Psoas muscle (tissue), 7 donors: ENCODE measurements at regions not wholly inside any gene's neighbourhood (a gene's known extent, or its start where the extent isn't known, plus 50 kb on each side); places are given as distances from the start of the nearest gene placed in this dataset.

Source experiments
- ATAC-seq, 4 donors: fragments of 200-7000 bp; cut with Tn5 transposase; one replicate each; pipeline ENCODE4 v1.9.1; 2020; ENCODE audit warnings: moderate library complexity in 3 of 4, mild to moderate bottlenecking in 2 of 4
- DNase-seq, 2 donors: peaks; one replicate each; pipeline ENCODE4 v3.0.0-alpha.2; 2020
- H3K27ac ChIP-seq: fragments of 200-600 bp; one replicate; pipeline ENCODE4 v1.8.0; 2022
- H3K27me3 ChIP-seq, 3 donors: fragments of 200-600 bp in 1 of 3; one replicate each; pipeline versions ENCODE4 v1.6.1 to v1.8.0; 2013 to 2022; ENCODE audit warnings: low read length in 2 of 3, mild to moderate bottlenecking in 2 of 3, moderate library complexity in 1 of 3; ENCODE audit not compliant: insufficient read depth in 3 of 3
- H3K36me3 ChIP-seq, 2 donors: fragments of 200-600 bp in 1 of 2; one replicate each; pipeline versions ENCODE4 v1.6.1 to v1.8.0; 2013 to 2022; ENCODE audit warnings: low read depth in 1 of 2, mild to moderate bottlenecking in 1 of 2, moderate library complexity in 1 of 2; ENCODE audit not compliant: insufficient read depth in 1 of 2
- H3K4me1 ChIP-seq: fragments of 200-600 bp; one replicate; pipeline ENCODE4 v1.8.0; 2022
- H3K4me3 ChIP-seq: fragments of 200-600 bp; one replicate; pipeline ENCODE4 v1.8.0; 2022; ENCODE audit warnings: mild to moderate bottlenecking
- H3K9me3 ChIP-seq: fragments of 200-600 bp; one replicate; pipeline ENCODE4 v1.8.0; 2022
- CTCF ChIP-seq: fragments of 200-600 bp; IDR thresholded peaks from one replicate; pipeline ENCODE4 v1.8.0; 2022; ENCODE audit warnings: antibody characterized with exemption
- WGBS, 3 donors: extraction: QIAGEN DNeasy Blood & Tissue Kit; methylation state at CpG; one replicate each; pipeline versions ENCODE4 v1.1.6 to v1.1.7; 2013; 5-methylcytosine and 5-hydroxymethylcytosine counted together
- intact Hi-C, 2 donors: fragments of 100-400 bp; cut with DNase I; formaldehyde crosslinking; loops; one replicate each; pipeline versions ENCODE4 v1.11.0 to v1.14.2; 2022
- donor health status: healthy with polysubstance abuse.
- donor health status: DM: no; HTN: no; CAD: no; lungs with moderate emphysema.
- donor health status: Bipolar disorder and iron deficiency.
- donor health status: healthy.
- donor health status: DM: yes; HTN: yes; CAD: no.
- donor health status: DM: no; HTN: no; CAD: no.
- donor health status: DM: yes; HTN: yes; CAD: no.

GRCh38 chr2:150234787-150235446 lies 252.6 kb downstream of the RND3 start:
- intact Hi-C loops, result no loop called here
- no peaks in the 10 kb centered on the region for H3K9me3 ChIP-seq
- no peak for TF ChIP-seq CTCF
- no peaks in the 10 kb centered on the region for H3K4me1 ChIP-seq
- no peak overlapping the region for H3K27ac ChIP-seq
- 19 to 41% (median 31%) methylated on average over 7 of the region's 7 CpGs for WGBS, 3 donors
- no peak for DNase-seq
- H3K36me3 ChIP-seq, result no peaks in the 10 kb centered on the region
- no peak for ATAC-seq
- no peaks in the 10 kb centered on the region for H3K27me3 ChIP-seq
- no peak overlapping the region for H3K4me3 ChIP-seq

- intact Hi-C loops, result no loop called here
- no peaks in the 10 kb centered on the region for H3K27me3 ChIP-seq
- ATAC-seq (no peak), DNase-seq (no peak)
- H3K9me3 ChIP-seq, result no peaks in the 10 kb centered on the region
- no peak for TF ChIP-seq CTCF
- H3K27ac ChIP-seq, result no peak overlapping the region
- no peaks in the 10 kb centered on the region for H3K4me1 ChIP-seq
- H3K4me3 ChIP-seq, result no peak overlapping the region
- no peaks in the 10 kb centered on the region for H3K36me3 ChIP-seq
These were observed 254.6 kb downstream of the RND3 start for GRCh38 chr2:150232871-150233270.

GRCh38 chr2:150232321-150232720 lies 255.1 kb downstream of the RND3 start:
- no peak overlapping the region for H3K4me3 ChIP-seq
- DNase-seq, result no peak
- no peaks in the 10 kb centered on the region for H3K36me3 ChIP-seq
- H3K9me3 ChIP-seq, result no peaks in the 10 kb centered on the region
- no peaks in the 10 kb centered on the region for H3K4me1 ChIP-seq
- ATAC-seq, result no peak
- no peak overlapping the region for H3K27ac ChIP-seq
- no peak for TF ChIP-seq CTCF
- H3K27me3 ChIP-seq, result no peaks in the 10 kb centered on the region
- WGBS, 3 donors, result 92 to 97% (median 95%) methylated on average over 1 of the region's 1 CpG
- intact Hi-C loops, result no loop called here

- Histone ChIP-seq H3K4me3 (no peak overlapping the region), H3K27ac (no peak overlapping the region), H3K36me3 (no peaks in the 10 kb centered on the region), H3K4me1 (no peaks in the 10 kb centered on the region), H3K27me3 (no peaks in the 10 kb centered on the region), H3K9me3 (no peaks in the 10 kb centered on the region)
- DNase-seq (no peak), ATAC-seq (no peak)
- 85 to 100% (median 92%) methylated on average over 1 of the region's 1 CpG for WGBS, 3 donors
- intact Hi-C loops, result no loop called here
- TF ChIP-seq CTCF, result no peak
These were observed 256.9 kb downstream of the RND3 start for GRCh38 chr2:150230616-150231015.

- 0 to 45% (median 30%) methylated on average over 1 of the region's 1 CpG for WGBS, 3 donors
- H3K4me3 ChIP-seq, result no peak overlapping the region
These were observed 257.5 kb downstream of the RND3 start for GRCh38 chr2:150230004-150230403.

More at GRCh38 chr2:150230004-150230403, 257.5 kb downstream of the RND3 start:
- Histone ChIP-seq H3K27me3 (no peaks in the 10 kb centered on the region), H3K36me3 (no peaks in the 10 kb centered on the region), H3K27ac (no peak overlapping the region), H3K4me1 (no peaks in the 10 kb centered on the region), H3K9me3 (no peaks in the 10 kb centered on the region)
- DNase-seq (no peak), ATAC-seq (no peak)
- intact Hi-C loops, result no loop called here
- TF ChIP-seq CTCF, result no peak
